ENCODE measurements at regions not wholly inside any gene's neighbourhood (a gene's known extent, or its start where the extent isn't known, plus 50 kb on each side); places are given as distances from the start of the nearest gene placed in this dataset.

DNA sequence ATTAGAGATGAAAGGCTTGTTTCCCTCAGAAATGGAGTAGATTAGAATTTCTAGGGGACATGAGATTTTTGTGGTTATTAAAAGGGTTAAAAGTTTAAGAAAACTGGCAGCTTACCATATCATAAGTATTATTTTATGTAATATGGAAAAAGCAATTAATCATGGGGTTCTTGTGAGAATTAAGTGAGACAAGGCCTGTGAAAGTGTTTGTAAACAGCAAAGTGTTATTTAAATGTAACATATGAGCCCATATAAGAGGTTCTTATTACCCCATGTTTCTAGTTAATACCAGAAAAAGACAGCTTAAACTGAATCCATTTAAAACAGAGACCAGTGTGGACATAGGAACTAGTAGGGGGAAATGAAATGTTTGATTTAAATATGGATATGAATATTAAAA, 241.1 kb upstream of the PIK3R1 start:
- TF ChIP-seq POLR2A (IDR thresholded peaks at IDR 0.05) (no peak), EP300 (IDR thresholded peaks at IDR 0.05) (no peak)
- TF ChIP-seq, protein P1, sequence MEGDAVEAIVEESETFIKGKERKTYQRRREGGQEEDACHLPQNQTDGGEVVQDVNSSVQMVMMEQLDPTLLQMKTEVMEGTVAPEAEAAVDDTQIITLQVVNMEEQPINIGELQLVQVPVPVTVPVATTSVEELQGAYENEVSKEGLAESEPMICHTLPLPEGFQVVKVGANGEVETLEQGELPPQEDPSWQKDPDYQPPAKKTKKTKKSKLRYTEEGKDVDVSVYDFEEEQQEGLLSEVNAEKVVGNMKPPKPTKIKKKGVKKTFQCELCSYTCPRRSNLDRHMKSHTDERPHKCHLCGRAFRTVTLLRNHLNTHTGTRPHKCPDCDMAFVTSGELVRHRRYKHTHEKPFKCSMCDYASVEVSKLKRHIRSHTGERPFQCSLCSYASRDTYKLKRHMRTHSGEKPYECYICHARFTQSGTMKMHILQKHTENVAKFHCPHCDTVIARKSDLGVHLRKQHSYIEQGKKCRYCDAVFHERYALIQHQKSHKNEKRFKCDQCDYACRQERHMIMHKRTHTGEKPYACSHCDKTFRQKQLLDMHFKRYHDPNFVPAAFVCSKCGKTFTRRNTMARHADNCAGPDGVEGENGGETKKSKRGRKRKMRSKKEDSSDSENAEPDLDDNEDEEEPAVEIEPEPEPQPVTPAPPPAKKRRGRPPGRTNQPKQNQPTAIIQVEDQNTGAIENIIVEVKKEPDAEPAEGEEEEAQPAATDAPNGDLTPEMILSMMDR (IDR thresholded peaks at IDR 0.05) = no peak
- no peak for DNase-seq (ENCODE audit: low spot score in 2 of 2)
- Histone ChIP-seq H3K4me1 (peaks cover 0 to 41% (median 12%) of the 10 kb centered on the region in 4 donors), H3K27me3 (no peaks in the 10 kb centered on the region), H3K4me3 (no peak overlapping the region), H3K27ac (no peak overlapping the region), H3K36me3 (no peaks in the 10 kb centered on the region), H3K9me3 (no peaks in the 10 kb centered on the region)

GRCh38 chr5:67974054-67974453, 241.5 kb upstream of the PIK3R1 start:
- Histone ChIP-seq H3K9me3 (no peaks in the 10 kb centered on the region), H3K27ac (no peak overlapping the region), H3K4me3 (no peak overlapping the region), H3K4me1 (peaks cover 0 to 41% (median 12%) of the 10 kb centered on the region in 4 donors), H3K36me3 (no peaks in the 10 kb centered on the region), H3K27me3 (no peaks in the 10 kb centered on the region)
- TF ChIP-seq POLR2A (IDR thresholded peaks at IDR 0.05) (no peak), EP300 (IDR thresholded peaks at IDR 0.05) (no peak)
- TF ChIP-seq, protein P1 (IDR thresholded peaks at IDR 0.05) = no peak
- DNase-seq (ENCODE audit: low spot score in 2 of 2) = no peak

DNA sequence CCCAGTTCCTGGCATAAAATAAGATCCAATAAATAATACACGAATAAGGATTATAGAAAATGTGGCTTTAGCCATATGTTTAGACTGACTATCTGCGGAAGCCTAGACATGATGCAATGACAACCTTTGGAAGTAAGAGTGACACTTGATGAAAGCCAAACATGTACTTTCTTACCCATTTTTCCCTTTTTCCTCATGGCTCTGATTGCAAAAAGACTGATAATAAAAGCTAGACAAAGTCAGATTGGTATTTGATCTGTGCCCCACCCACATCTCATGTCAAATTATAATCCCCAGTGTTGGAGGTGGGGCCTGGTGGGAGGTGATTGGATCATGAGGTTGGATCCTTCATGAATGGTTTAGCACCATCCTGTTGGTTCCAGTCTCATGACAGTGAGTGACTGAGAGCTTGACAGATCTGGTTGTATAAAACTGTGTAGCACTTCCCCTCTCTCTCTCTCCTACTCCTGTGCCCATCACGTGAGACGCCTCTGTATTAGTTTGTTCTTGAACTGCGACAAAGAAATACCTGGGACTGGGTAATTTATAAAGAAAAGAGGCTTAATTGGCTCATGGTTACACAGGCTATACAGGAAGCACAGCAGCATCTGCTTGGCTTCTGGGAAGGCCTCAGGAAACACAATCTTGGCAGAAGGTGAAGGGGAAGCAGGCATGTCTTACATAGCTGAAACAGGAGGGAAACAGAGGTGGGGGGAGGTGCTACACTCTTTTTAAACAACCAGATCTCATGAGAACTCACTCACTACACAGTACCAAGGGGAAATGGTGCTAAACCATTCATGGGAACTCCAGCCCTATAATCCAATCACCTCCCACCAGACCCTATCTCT, 243.4 kb upstream of the PIK3R1 start:
- Histone ChIP-seq H3K36me3 (no peaks in the 10 kb centered on the region), H3K4me3 (no peak overlapping the region), H3K27ac (peak overlapping the region; percentile 8 to 73 (median 34)), H3K9me3 (no peaks in the 10 kb centered on the region), H3K4me1 (peaks cover 0 to 27% (median 12%) of the 10 kb centered on the region in 4 donors), H3K27me3 (no peaks in the 10 kb centered on the region)
- WGBS, 2 donors = 51 to 62% methylated on average over 5 of the region's 5 CpGs
- DNase-seq (ENCODE audit: low spot score in 2 of 2) = peak in 1 of 2 donors; percentile 56
- TF ChIP-seq EP300 (IDR thresholded peaks at IDR 0.05) (no peak), POLR2A (IDR thresholded peaks at IDR 0.05) (no peak)
- TF ChIP-seq, protein P1 (IDR thresholded peaks at IDR 0.05) = no peak

- Histone ChIP-seq H3K4me1 (peaks cover 0 to 27% (median 12%) of the 10 kb centered on the region in 4 donors), H3K27me3 (no peaks in the 10 kb centered on the region), H3K36me3 (no peaks in the 10 kb centered on the region), H3K4me3 (no peak overlapping the region), H3K27ac (peak overlapping the region; percentile 55 to 73 (median 62)), H3K9me3 (no peaks in the 10 kb centered on the region)
- WGBS, 2 donors = 12 to 19% methylated on average over 4 of the region's 4 CpGs
- peak in 1 of 2 donors; percentile 46 for DNase-seq (ENCODE audit: low spot score in 2 of 2)
- TF ChIP-seq POLR2A (IDR thresholded peaks at IDR 0.05) (no peak), EP300 (IDR thresholded peaks at IDR 0.05) (peak; percentile 93 to 98)
- TF ChIP-seq, protein P1 (IDR thresholded peaks at IDR 0.05) = peak in 1 of 5 experiments; percentile 19
Observed at GRCh38 chr5:67971223-67971830, 244.2 kb upstream of the PIK3R1 start.

- WGBS, 2 donors = 93 to 97% methylated on average over 2 of the region's 2 CpGs
- no peak for TF ChIP-seq POLR2A (IDR thresholded peaks at IDR 0.05)
- no peak for TF ChIP-seq EP300 (IDR thresholded peaks at IDR 0.05)
- TF ChIP-seq, protein P1 (IDR thresholded peaks at IDR 0.05) = no peak
- H3K4me1 ChIP-seq = peaks cover 0 to 31% (median 12%) of the 10 kb centered on the region in 4 donors
- H3K27ac ChIP-seq = no peak overlapping the region
- no peaks in the 10 kb centered on the region for H3K9me3 ChIP-seq
- H3K4me3 ChIP-seq = no peak overlapping the region
- H3K27me3 ChIP-seq = no peaks in the 10 kb centered on the region
- H3K36me3 ChIP-seq = no peaks in the 10 kb centered on the region
- DNase-seq (ENCODE audit: low spot score in 2 of 2) = no peak
Observed at GRCh38 chr5:67969631-67970030, 245.9 kb upstream of the PIK3R1 start.

Measured in tibial nerve (tissue), 4 donors.